ENCODE measurements at regions not wholly inside any gene's neighbourhood (a gene's known extent, or its start where the extent isn't known, plus 50 kb on each side); places are given as distances from the start of the nearest gene placed in this dataset.

GRCh38 chr6:130574146-130574545 is 208.3 kb downstream of the TMEM200A start:
- TF ChIP-seq CTCF (IDR thresholded peaks at IDR 0.05), result no peak
- no peak for TF ChIP-seq EZH2 (IDR thresholded peaks at IDR 0.05; ENCODE audit: borderline replicate concordance, insufficient read depth, low read depth, low read length, poor library complexity, severe bottlenecking)
